Right lung (tissue), 2 donors: ENCODE measurements at regions not wholly inside any gene's neighbourhood (a gene's known extent, or its start where the extent isn't known, plus 50 kb on each side); places are given as distances from the start of the nearest gene placed in this dataset.

ENCODE experiments used
- DNase-seq, 2 donors: peaks; one replicate each; pipeline ENCODE4 v3.0.0-alpha.2; 2013

- no peak for DNase-seq
Observed at GRCh38 chr3:147757866-147758265, 348.7 kb downstream of the ZIC1 start.

DNA sequence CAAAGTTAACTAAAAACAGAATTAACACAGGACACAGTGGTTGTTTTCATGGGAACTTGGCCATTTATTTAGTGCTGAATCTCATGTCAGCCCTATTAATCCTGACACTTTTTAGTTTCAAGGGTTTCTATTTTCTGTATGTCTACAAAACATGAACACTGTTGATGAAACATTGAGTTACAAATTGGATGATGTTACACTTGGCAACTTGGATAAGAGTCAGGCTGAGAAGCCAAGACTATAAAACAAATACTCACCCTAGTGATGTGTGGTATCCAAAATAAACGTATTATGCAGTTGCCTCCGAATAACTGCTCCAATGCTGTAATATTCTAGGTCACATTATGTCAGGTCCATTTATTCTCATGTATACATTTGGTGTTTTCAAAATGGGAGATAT, 349.6 kb downstream of the ZIC1 start:
- DNase-seq, result no peak

GRCh38 chr3:147760085-147760484, 350.9 kb downstream of the ZIC1 start:
- no peak for DNase-seq

- DNase-seq, result no peak
Observed at GRCh38 chr3:147760941-147761340, 351.8 kb downstream of the ZIC1 start.

GRCh38 chr3:147773116-147773630, 364.0 kb downstream of the ZIC1 start:
- DNase-seq, result no peak

GRCh38 chr3:147775411-147775810, 366.2 kb downstream of the ZIC1 start:
- DNase-seq, result no peak

- no peak for DNase-seq
Observed at GRCh38 chr3:147775816-147776530, 366.8 kb downstream of the ZIC1 start.

GRCh38 chr3:147793841-147794240, 384.7 kb downstream of the ZIC1 start:
- DNase-seq, result no peak

- DNase-seq, result no peak
Observed at GRCh38 chr3:147794596-147794995, 385.4 kb downstream of the ZIC1 start.

GRCh38 chr3:147795418-147795817, 386.3 kb downstream of the ZIC1 start:
- DNase-seq, result no peak

DNA sequence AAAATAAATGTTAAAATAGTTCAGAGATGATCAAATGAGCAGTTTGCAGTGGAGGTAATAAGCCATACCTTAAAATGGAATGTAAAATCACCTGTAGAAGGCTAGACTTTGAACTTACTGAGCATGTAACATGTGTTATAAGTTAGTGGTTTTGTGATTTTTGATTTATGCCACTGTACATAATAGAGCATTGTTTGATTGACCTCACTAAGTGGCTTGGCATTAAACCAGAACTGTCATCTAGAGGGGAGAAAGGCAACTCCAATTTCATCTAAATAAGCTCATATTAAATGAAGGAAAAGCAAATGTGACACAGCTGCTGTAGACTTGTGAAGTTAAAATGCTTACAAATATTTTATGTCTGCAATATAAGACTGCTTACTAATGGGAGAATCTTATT, 387.9 kb downstream of the ZIC1 start:
- DNase-seq, result no peak

DNA sequence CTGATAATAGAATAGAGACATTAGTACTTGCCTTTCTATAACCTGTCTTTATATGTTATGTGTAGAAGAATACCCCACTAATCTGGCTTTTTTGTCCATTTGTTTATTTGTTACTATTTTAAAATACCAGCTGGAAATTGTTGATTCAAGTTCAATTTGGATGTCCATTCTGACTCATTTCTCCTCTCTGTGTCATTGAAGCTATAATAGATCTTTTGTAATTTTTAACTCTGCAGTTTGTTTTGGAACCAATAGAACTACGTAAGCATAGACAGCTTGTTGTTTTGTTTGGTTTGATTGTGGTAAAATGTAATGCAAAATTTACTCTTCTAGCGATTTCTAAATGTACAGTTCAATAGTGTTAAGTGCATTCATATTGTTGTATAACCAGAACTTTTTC, 390.4 kb downstream of the ZIC1 start:
- DNase-seq, result no peak

DNA sequence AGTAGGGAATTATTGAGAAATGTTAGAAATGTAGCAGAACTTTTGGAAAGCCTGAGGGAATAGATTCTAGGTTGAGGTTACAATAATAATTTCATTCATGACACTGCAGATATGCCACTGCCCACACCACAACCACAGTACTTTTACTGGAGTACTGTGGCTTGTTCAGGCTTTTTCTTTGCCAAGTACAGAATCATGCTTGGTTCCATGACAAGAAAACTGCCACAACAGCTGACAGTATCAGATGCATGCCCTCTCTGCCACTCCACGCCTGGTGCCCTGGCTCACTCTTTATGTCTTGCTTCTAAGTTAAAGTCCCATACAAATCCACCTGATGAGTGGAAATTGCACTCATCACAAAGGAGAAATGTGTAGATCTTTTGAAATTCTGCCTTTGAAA, 398.6 kb downstream of the ZIC1 start:
- no peak for DNase-seq

GRCh38 chr3:147809206-147809605, 400.0 kb downstream of the ZIC1 start:
- no peak for DNase-seq

DNA sequence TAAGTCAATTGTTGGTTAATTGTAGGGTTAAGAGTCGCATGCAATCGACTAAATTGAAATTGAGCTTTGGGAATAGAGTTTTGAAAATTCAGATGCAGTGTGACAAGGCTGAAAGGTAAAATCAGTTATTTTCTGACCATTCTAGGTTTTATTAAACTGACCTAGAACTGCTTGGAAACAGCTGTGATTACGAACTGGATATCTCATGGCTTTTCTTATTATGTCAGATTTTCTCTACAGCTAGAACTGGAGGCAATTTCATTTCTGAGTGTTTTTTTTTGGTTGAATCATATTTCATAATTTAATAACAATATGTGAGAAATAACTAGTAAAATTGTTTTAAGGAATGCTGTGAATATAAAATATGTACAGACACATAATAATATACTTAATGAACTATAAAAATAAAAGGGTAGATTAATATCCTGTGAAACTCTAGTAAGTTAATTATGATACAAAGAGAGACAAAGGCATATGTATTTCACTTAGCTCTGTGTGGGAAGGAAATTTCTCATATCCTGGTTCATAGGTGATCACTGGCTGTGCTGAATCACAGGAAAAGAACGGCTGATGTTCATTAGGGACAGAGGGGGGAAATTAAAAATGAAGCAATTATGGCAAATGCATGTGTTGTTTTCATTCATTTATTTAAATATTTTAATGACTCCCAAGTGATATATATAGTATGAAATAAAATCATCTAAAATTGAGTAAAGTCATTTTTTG, 403.2 kb downstream of the ZIC1 start:
- DNase-seq, result no peak

GRCh38 chr3:147813256-147813655, 404.1 kb downstream of the ZIC1 start:
- DNase-seq, result no peak

GRCh38 chr3:147816752-147817151, 407.6 kb downstream of the ZIC1 start:
- peak; percentile 31 to 36 for DNase-seq

- DNase-seq, result no peak
Observed at GRCh38 chr3:147832611-147833010, 423.4 kb downstream of the ZIC1 start.

DNA sequence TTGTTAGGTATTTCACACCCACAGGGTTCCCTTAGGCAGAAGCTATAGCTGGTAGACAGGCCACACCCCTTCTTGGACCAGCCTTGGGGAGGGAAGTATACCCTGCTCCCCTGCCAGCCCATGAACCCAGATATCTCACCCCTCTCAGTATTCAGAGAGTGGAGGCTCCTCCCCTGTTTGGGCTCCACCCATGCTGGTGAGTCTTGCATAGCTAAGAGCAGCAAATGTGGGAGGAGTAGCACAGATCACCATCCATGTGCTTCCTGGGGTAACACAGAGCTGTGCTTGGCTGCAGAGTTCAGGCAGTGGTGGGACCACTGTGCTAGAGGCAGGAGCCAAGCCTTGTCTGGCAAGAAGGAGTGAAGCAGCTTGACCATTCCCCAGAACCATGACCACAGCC, 427.2 kb downstream of the ZIC1 start:
- no peak for DNase-seq

GRCh38 chr3:147838652-147839051, 429.5 kb downstream of the ZIC1 start:
- DNase-seq, result no peak

DNA sequence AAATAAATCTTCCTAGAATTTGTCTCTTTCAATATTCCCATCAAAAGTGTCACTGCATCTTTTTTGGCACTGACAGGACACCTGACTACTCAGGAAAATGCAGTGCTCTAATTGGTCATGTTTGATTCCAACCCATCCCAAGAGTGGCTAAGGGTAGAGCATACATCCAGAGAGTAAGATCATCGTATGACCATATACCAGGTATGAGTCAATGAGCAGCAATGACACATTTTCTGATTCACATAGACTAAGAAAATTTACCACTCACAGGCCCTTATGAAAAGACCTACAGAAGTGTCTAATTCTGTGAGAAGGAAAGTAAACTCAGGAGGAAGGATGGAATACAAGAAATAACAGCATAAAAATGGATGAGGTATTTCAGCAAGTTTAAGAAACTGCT, 434.2 kb downstream of the ZIC1 start:
- no peak for DNase-seq

GRCh38 chr3:147846293-147846692, 437.1 kb downstream of the ZIC1 start:
- DNase-seq, result no peak

DNA sequence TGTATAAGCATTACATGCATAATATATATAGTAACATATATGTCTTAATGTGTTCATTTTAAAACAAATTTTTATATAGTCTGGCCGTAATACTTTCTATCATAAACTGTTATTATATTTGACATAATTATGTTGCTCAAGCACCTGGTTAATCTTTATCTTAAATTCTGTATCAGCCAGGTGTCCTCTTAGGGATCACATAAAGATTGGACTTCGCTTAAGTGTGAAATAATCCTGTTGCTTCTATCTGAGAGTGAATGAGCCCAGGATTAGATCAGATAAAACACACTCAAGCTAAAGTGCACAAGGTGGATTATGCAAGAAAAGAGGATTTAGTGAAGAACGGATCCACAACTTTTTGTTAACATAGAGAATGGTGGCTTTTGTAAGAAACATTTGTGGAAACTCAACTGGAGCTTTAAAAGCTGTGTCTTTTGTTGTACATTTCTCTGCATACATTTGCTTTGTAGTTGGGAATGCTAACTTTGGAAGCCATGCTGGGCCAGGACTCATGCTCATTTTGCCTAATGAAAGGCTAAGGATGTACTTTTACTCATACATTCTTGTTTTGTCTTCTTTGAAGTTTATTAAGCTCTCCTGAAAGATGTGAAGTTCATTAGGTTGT, 437.8 kb downstream of the ZIC1 start:
- DNase-seq, result no peak
